Ascending aorta (tissue), 2 donors: ENCODE measurements at regions not wholly inside any gene's neighbourhood (a gene's known extent, or its start where the extent isn't known, plus 50 kb on each side); places are given as distances from the start of the nearest gene placed in this dataset.

Experiments used
- DNase-seq, 2 donors: peaks; one replicate each; pipeline ENCODE4 v3.0.0-alpha.2; 2019; ENCODE audit warnings: low spot score in 2 of 2
- H3K27ac ChIP-seq, 2 donors: fragments of 200-600 bp; sonication (generic); one replicate each; pipeline ENCODE4 v1.5.1; 2016 to 2017; ENCODE audit warnings: mild to moderate bottlenecking in 1 of 2
- H3K27me3 ChIP-seq: fragments of 200-600 bp; sonication (generic); one replicate; pipeline ENCODE4 v1.5.1; 2017
- H3K36me3 ChIP-seq, 2 donors: fragments of 200-600 bp; sonication (generic); one replicate each; pipeline ENCODE4 v1.5.1; 2016
- H3K4me1 ChIP-seq, 2 donors: fragments of 200-600 bp; sonication (generic); one replicate each; pipeline ENCODE4 v1.5.1; 2016 to 2017; ENCODE audit warnings: mild to moderate bottlenecking in 1 of 2
- H3K4me3 ChIP-seq, 2 donors: fragments of 200-600 bp; sonication (generic); one replicate each; pipeline ENCODE4 v1.5.1; 2016 to 2017; ENCODE audit warnings: mild to moderate bottlenecking in 1 of 2
- H3K9me3 ChIP-seq, 2 donors: fragments of 200-600 bp; sonication (generic); one replicate each; pipeline ENCODE4 v1.5.1; 2016
- CTCF ChIP-seq, 3 experiments: fragments of 200-600 bp in 2 of 3; fragments of 450-650 bp in 1 of 3; sonication (generic) in 2 of 3; IDR thresholded peaks; one replicate each; pipeline ENCODE4 v1.5.1; 2016 to 2019; ENCODE audit warnings: antibody characterized with exemption in 3 of 3, mild to moderate bottlenecking in 1 of 3, moderate library complexity in 1 of 3
- intact Hi-C: fragments of 100-400 bp; cut with DNase I; formaldehyde crosslinking; loops from one replicate; pipeline ENCODE4 v1.15.1; 2023

- intact Hi-C loops, result no loop called here
- H3K27ac ChIP-seq, result peak overlapping the region; percentile 29 to 51
- H3K9me3 ChIP-seq, result no peaks in the 10 kb centered on the region
- peaks cover 0 to 22% of the 10 kb centered on the region in 2 donors for H3K4me1 ChIP-seq
- no peak for TF ChIP-seq CTCF (IDR thresholded peaks at IDR 0.05)
- H3K27me3 ChIP-seq, result no peaks in the 10 kb centered on the region
- H3K36me3 ChIP-seq, result no peaks in the 10 kb centered on the region
- DNase-seq, result no peak
- H3K4me3 ChIP-seq, result no peak overlapping the region
These were observed 264.9 kb downstream of the PIK3R1 start for GRCh38 chr5:68480335-68480940.

DNA sequence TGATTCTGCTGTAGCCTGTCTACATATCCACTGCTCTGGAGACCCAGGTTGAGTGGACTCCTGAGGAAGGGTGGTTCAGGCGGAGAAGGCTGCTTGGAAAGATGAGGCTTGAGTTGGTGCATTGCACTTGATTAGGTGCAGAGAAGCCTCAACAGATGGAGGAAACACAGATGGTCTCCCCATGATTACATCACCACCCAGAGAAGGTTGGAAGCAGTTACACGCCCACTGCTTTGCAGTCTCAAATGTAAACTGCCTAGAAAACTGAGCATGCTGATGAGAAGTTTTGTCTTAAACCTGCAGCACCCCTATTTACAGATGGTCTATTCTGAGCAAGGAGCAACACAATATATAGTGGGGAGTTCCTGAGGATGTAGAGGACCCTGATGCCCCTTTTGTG, 266.6 kb downstream of the PIK3R1 start:
- peaks cover 0 to 4% of the 10 kb centered on the region in 2 donors for H3K9me3 ChIP-seq
- no peak for TF ChIP-seq CTCF (IDR thresholded peaks at IDR 0.05)
- no peak overlapping the region for H3K27ac ChIP-seq
- no peaks in the 10 kb centered on the region for H3K27me3 ChIP-seq
- no peak for DNase-seq
- peaks cover 0 to 22% of the 10 kb centered on the region in 2 donors for H3K4me1 ChIP-seq
- intact Hi-C loops, result no loop called here
- no peak overlapping the region for H3K4me3 ChIP-seq
- H3K36me3 ChIP-seq, result no peaks in the 10 kb centered on the region

- Histone ChIP-seq H3K9me3 (peaks cover 0 to 10% of the 10 kb centered on the region in 2 donors), H3K27me3 (no peaks in the 10 kb centered on the region), H3K36me3 (no peaks in the 10 kb centered on the region), H3K27ac (no peak overlapping the region), H3K4me1 (peaks cover 0 to 9% of the 10 kb centered on the region in 2 donors), H3K4me3 (no peak overlapping the region)
- DNase-seq, result no peak
- TF ChIP-seq CTCF (IDR thresholded peaks at IDR 0.05), result no peak
- intact Hi-C loops, result no loop called here
These were observed 268.9 kb downstream of the PIK3R1 start for GRCh38 chr5:68484307-68485068.

DNA sequence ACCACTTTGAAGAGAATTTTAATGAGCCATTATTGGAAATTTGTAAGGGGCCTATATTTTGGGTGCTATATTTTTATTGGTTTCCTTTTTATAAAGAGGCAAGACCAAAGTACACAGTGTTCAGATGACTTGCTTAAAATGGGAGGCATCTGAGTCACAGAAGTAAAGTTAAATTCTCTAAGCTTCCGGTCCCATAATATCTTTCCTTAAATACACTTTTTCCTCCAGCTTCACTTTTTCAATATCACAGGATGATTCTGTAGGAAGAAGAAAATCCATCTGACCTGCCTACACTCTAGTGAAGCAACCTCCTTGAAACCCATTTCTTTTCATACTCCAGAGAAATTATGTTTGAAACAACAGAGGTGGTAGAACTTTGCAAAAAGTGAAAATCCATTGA, 274.0 kb downstream of the PIK3R1 start:
- no peak for DNase-seq
- no peak overlapping the region for H3K4me3 ChIP-seq
- intact Hi-C loops, result no loop called here
- H3K9me3 ChIP-seq, result peaks cover 0 to 10% of the 10 kb centered on the region in 2 donors
- no peaks in the 10 kb centered on the region for H3K4me1 ChIP-seq
- no peaks in the 10 kb centered on the region for H3K36me3 ChIP-seq
- no peak overlapping the region for H3K27ac ChIP-seq
- no peak for TF ChIP-seq CTCF (IDR thresholded peaks at IDR 0.05)
- H3K27me3 ChIP-seq, result no peaks in the 10 kb centered on the region

GRCh38 chr5:68490406-68490805, 274.9 kb downstream of the PIK3R1 start:
- Histone ChIP-seq H3K4me1 (no peaks in the 10 kb centered on the region), H3K9me3 (peaks cover 0 to 10% of the 10 kb centered on the region in 2 donors), H3K36me3 (no peaks in the 10 kb centered on the region), H3K27ac (no peak overlapping the region), H3K4me3 (no peak overlapping the region), H3K27me3 (no peaks in the 10 kb centered on the region)
- no peak for DNase-seq
- intact Hi-C loops, result no loop called here
- no peak for TF ChIP-seq CTCF (IDR thresholded peaks at IDR 0.05)
